ENCODE measurements at regions not wholly inside any gene's neighbourhood (a gene's known extent, or its start where the extent isn't known, plus 50 kb on each side); places are given as distances from the start of the nearest gene placed in this dataset.

- DNase-seq (ENCODE audit: low read depth) = no peak
These were observed 423.4 kb downstream of the RFC3 start for GRCh38 chr13:34241332-34241731.

- no peak for DNase-seq (ENCODE audit: low read depth)
These were observed 425.5 kb downstream of the RFC3 start for GRCh38 chr13:34243403-34243802.

- no peak for DNase-seq (ENCODE audit: low read depth)
These were observed 428.6 kb downstream of the RFC3 start for GRCh38 chr13:34246511-34246910.

- DNase-seq (ENCODE audit: low read depth) = no peak
These were observed 429.6 kb downstream of the RFC3 start for GRCh38 chr13:34247596-34247995.

- DNase-seq (ENCODE audit: low read depth) = no peak
These were observed 431.6 kb downstream of the RFC3 start for GRCh38 chr13:34249546-34250039.

- no peak for DNase-seq (ENCODE audit: low read depth)
These were observed 432.3 kb downstream of the RFC3 start for GRCh38 chr13:34250151-34250670.

GRCh38 chr13:34254366-34254765 lies 436.4 kb downstream of the RFC3 start:
- DNase-seq (ENCODE audit: low read depth) = no peak

- DNase-seq (ENCODE audit: low read depth) = no peak
These were observed 437.8 kb downstream of the RFC3 start for GRCh38 chr13:34255711-34256110.

GRCh38 chr13:34256236-34256635 lies 438.3 kb downstream of the RFC3 start:
- no peak for DNase-seq (ENCODE audit: low read depth)

GRCh38 chr13:34257966-34258365 lies 440.0 kb downstream of the RFC3 start:
- no peak for DNase-seq (ENCODE audit: low read depth)

- no peak for DNase-seq (ENCODE audit: low read depth)
These were observed 440.9 kb downstream of the RFC3 start for GRCh38 chr13:34258646-34259386.

- no peak for DNase-seq (ENCODE audit: low read depth)
These were observed 445.7 kb downstream of the RFC3 start for GRCh38 chr13:34263681-34264080.

GRCh38 chr13:34265046-34265679 lies 447.2 kb downstream of the RFC3 start:
- no peak for DNase-seq (ENCODE audit: low read depth)

- no peak for DNase-seq (ENCODE audit: low read depth)
These were observed 458.8 kb downstream of the RFC3 start for GRCh38 chr13:34276764-34277163.

GRCh38 chr13:34277936-34278335 lies 460.0 kb downstream of the RFC3 start:
- DNase-seq (ENCODE audit: low read depth) = no peak

GRCh38 chr13:34278780-34279179 lies 460.8 kb downstream of the RFC3 start:
- DNase-seq (ENCODE audit: low read depth) = no peak

GRCh38 chr13:34290661-34291060 lies 472.7 kb downstream of the RFC3 start:
- no peak for DNase-seq (ENCODE audit: low read depth)

GRCh38 chr13:34294483-34295129 lies 476.7 kb downstream of the RFC3 start:
- no peak for DNase-seq (ENCODE audit: low read depth)

- DNase-seq (ENCODE audit: low read depth) = no peak
These were observed 482.6 kb downstream of the RFC3 start for GRCh38 chr13:34300559-34300958.

- DNase-seq (ENCODE audit: low read depth) = no peak
These were observed 484.6 kb downstream of the RFC3 start for GRCh38 chr13:34302596-34302995.

GRCh38 chr13:34303346-34303745 lies 485.4 kb downstream of the RFC3 start:
- no peak for DNase-seq (ENCODE audit: low read depth)

GRCh38 chr13:34307607-34308006 lies 489.7 kb downstream of the RFC3 start:
- no peak for DNase-seq (ENCODE audit: low read depth)

GRCh38 chr13:34308725-34309124 lies 490.8 kb downstream of the RFC3 start:
- DNase-seq (ENCODE audit: low read depth) = no peak

All from Daoy (cell line).